ENCODE measurements at regions not wholly inside any gene's neighbourhood (a gene's known extent, or its start where the extent isn't known, plus 50 kb on each side); places are given as distances from the start of the nearest gene placed in this dataset.

DNA sequence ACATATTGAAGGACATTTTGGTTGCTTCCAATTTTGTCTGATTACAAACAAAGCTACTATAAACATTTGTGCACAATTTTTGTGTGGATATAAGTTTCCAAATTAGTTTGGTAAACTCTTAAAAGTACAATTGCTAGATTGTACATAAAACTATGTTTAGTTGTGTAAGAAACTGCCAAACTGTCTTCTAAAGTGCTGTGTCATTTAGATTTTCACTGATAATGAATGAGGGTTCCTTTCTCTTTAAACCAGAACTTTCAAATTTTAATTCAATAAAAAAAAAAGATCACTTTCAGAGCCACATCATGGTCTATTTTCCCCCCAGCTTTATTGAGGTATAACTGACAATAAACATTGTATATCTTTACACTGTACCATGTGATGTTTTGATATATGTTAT lies 74.0 kb upstream of the TRPC7 start:
- no peak for TF ChIP-seq POLR2AphosphoS5 (IDR thresholded peaks at IDR 0.05; ENCODE audit: low read depth)
- TF ChIP-seq, protein P1, sequence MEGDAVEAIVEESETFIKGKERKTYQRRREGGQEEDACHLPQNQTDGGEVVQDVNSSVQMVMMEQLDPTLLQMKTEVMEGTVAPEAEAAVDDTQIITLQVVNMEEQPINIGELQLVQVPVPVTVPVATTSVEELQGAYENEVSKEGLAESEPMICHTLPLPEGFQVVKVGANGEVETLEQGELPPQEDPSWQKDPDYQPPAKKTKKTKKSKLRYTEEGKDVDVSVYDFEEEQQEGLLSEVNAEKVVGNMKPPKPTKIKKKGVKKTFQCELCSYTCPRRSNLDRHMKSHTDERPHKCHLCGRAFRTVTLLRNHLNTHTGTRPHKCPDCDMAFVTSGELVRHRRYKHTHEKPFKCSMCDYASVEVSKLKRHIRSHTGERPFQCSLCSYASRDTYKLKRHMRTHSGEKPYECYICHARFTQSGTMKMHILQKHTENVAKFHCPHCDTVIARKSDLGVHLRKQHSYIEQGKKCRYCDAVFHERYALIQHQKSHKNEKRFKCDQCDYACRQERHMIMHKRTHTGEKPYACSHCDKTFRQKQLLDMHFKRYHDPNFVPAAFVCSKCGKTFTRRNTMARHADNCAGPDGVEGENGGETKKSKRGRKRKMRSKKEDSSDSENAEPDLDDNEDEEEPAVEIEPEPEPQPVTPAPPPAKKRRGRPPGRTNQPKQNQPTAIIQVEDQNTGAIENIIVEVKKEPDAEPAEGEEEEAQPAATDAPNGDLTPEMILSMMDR (conservative IDR thresholded peaks at IDR 0.05; ENCODE audit: low read depth in 2 of 2), result no peak
- TF ChIP-seq JUNB (IDR thresholded peaks at IDR 0.05; ENCODE audit: unreplicated experiment), result no peak
- no peak for TF ChIP-seq CREB1 (CRISPR knock-in tag; IDR thresholded peaks at IDR 0.05; ENCODE audit: low read depth)
- no peak for TF ChIP-seq EZH2 (IDR thresholded peaks at IDR 0.05; ENCODE audit: low read depth, unreplicated experiment)
- TF ChIP-seq, protein P2, sequence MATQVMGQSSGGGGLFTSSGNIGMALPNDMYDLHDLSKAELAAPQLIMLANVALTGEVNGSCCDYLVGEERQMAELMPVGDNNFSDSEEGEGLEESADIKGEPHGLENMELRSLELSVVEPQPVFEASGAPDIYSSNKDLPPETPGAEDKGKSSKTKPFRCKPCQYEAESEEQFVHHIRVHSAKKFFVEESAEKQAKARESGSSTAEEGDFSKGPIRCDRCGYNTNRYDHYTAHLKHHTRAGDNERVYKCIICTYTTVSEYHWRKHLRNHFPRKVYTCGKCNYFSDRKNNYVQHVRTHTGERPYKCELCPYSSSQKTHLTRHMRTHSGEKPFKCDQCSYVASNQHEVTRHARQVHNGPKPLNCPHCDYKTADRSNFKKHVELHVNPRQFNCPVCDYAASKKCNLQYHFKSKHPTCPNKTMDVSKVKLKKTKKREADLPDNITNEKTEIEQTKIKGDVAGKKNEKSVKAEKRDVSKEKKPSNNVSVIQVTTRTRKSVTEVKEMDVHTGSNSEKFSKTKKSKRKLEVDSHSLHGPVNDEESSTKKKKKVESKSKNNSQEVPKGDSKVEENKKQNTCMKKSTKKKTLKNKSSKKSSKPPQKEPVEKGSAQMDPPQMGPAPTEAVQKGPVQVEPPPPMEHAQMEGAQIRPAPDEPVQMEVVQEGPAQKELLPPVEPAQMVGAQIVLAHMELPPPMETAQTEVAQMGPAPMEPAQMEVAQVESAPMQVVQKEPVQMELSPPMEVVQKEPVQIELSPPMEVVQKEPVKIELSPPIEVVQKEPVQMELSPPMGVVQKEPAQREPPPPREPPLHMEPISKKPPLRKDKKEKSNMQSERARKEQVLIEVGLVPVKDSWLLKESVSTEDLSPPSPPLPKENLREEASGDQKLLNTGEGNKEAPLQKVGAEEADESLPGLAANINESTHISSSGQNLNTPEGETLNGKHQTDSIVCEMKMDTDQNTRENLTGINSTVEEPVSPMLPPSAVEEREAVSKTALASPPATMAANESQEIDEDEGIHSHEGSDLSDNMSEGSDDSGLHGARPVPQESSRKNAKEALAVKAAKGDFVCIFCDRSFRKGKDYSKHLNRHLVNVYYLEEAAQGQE (IDR thresholded peaks at IDR 0.05; ENCODE audit: unreplicated experiment), result no peak
- no peak for TF ChIP-seq EZH2phosphoT487 (IDR thresholded peaks at IDR 0.05; ENCODE audit: unreplicated experiment)

All from GM23338 (cell line).